Activated CD4-positive, alpha-beta memory T cell treated with anti-CD3 and anti-CD28 coated beads for 36 hours (primary cell): ENCODE measurements at regions not wholly inside any gene's neighbourhood (a gene's known extent, or its start where the extent isn't known, plus 50 kb on each side); places are given as distances from the start of the nearest gene placed in this dataset.

Experiments
- CTCF ChIA-PET: fragments of 350-600 bp; sonication (Branson Sonifier 250); formaldehyde crosslinking; loops from one replicate; lab custom pipeline; 2021; ENCODE audit warnings: antibody characterized with exemption, inconsistent platforms; lab: Charles Lee
- POLR2A ChIA-PET: fragments of 350-600 bp; sonication (Branson Sonifier 250); formaldehyde crosslinking; loops from one replicate; lab custom pipeline; 2021; ENCODE audit warnings: antibody characterized with exemption; lab: Charles Lee
- DNase-seq: peaks from one replicate; pipeline ENCODE4 v3.0.0-alpha.2; 2020
- H3K27ac Mint-ChIP-seq: one replicate; pipeline ENCODE4 v1.8.0; 2021; ENCODE audit warnings: mixed read lengths
- H3K27me3 Mint-ChIP-seq: one replicate; pipeline ENCODE4 v1.8.0; 2021; ENCODE audit warnings: mixed read lengths
- H3K36me3 Mint-ChIP-seq: one replicate; pipeline ENCODE4 v1.8.0; 2021; ENCODE audit warnings: mixed read lengths
- H3K4me1 Mint-ChIP-seq: one replicate; pipeline ENCODE4 v1.8.0; 2021; ENCODE audit warnings: low read depth, mixed read lengths
- H3K4me3 Mint-ChIP-seq: one replicate; pipeline ENCODE4 v1.8.0; 2021; ENCODE audit warnings: mild to moderate bottlenecking, mixed read lengths
- H3K9me3 Mint-ChIP-seq: one replicate; pipeline ENCODE4 v1.8.0; 2021; ENCODE audit warnings: mixed read lengths
- intact Hi-C: fragments of 100-400 bp; cut with micrococcal nuclease; formaldehyde crosslinking; loops from one replicate; pipeline ENCODE4 v1.15.1; 2023

DNA sequence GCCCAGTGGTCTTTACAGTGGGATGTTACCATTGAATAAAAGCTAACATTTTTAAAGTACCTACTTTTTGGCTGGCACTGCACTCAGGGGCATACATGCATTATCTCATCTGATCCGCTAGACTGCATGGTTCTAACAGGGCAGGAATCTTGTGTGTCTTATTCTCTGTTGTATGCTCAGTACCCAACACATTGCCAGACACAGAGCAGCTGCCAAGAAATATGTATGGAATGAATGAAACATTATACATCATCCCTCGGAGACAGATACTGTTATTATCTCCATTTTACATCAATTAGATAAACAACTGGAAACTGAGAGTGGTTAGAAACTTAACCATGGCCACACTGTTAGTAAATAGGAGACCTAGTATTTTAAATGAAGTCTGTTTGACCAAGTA is 74.1 kb upstream of the CDH11 start:
- peaks cover 12% of the 10 kb centered on the region for H3K9me3 Mint-ChIP-seq
- H3K36me3 Mint-ChIP-seq, result no peaks in the 10 kb centered on the region
- no peaks in the 10 kb centered on the region for H3K27me3 Mint-ChIP-seq
- H3K4me1 Mint-ChIP-seq, result no peaks in the 10 kb centered on the region
- no peak overlapping the region for H3K27ac Mint-ChIP-seq
- ChIA-PET CTCF (no interaction called here), POLR2A (no interaction called here)
- no peak overlapping the region for H3K4me3 Mint-ChIP-seq
- intact Hi-C loops, result no loop called here
- DNase-seq, result no peak

DNA sequence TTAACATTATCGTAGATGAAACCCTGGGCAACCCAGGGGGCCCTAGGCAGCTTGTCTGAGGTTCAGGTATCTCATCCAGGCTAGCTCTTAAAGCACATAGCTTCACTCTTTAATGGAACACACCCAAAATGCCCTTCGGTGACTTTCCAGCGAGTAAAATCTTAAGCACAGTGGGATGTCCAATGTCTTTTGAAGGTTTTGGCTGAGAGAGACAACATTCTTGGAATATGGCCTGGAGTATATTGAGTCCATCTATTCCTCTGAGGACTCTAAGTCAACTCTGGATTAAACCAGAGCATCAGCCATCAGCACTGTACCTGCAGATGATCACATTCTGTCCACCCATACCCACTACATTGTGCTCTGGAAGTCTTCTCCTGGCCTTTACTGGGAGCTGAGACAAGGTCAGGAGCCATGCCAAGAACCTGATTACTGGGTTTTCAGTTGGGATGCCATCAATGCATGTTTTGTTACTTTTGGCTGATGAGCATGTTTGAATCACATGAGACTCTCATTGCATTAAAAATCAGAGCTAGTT is 63.4 kb upstream of the CDH11 start:
- H3K9me3 Mint-ChIP-seq, result peaks cover 21% of the 10 kb centered on the region
- intact Hi-C loops, result no loop called here
- H3K4me1 Mint-ChIP-seq, result no peaks in the 10 kb centered on the region
- CTCF ChIA-PET, result no interaction called here
- POLR2A ChIA-PET, result no interaction called here
- no peak for DNase-seq
- no peak overlapping the region for H3K27ac Mint-ChIP-seq
- no peaks in the 10 kb centered on the region for H3K27me3 Mint-ChIP-seq
- H3K4me3 Mint-ChIP-seq, result no peak overlapping the region
- H3K36me3 Mint-ChIP-seq, result no peaks in the 10 kb centered on the region

DNA sequence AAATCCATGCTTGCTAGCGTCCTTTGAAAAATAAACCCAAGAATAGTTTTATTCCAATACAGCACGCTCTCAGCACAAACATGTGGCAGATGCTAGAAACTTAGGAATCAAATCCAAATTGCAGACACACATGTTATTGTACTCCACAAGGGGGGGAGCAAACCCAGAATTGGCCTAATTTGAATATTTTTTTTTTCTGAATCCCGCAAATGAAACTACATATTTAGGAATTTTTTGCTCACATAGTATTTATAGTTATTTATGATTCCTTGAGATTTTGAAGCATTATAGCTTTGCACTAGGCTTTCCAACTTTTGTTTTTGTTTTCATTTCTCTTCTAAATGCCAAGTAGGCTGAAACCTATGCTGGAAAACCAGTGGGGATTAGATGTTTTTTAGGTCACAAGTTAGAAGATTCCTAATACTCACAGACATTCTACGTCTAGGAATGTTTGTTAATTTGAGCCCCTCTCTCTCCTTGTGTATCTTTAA is 59.3 kb upstream of the CDH11 start:
- Mint-ChIP-seq H3K4me3 (no peak overlapping the region), H3K36me3 (no peaks in the 10 kb centered on the region), H3K27ac (no peak overlapping the region), H3K4me1 (no peaks in the 10 kb centered on the region), H3K9me3 (peaks cover 7% of the 10 kb centered on the region), H3K27me3 (no peaks in the 10 kb centered on the region)
- ChIA-PET CTCF (no interaction called here), POLR2A (no interaction called here)
- intact Hi-C loops, result no loop called here
- no peak for DNase-seq

DNA sequence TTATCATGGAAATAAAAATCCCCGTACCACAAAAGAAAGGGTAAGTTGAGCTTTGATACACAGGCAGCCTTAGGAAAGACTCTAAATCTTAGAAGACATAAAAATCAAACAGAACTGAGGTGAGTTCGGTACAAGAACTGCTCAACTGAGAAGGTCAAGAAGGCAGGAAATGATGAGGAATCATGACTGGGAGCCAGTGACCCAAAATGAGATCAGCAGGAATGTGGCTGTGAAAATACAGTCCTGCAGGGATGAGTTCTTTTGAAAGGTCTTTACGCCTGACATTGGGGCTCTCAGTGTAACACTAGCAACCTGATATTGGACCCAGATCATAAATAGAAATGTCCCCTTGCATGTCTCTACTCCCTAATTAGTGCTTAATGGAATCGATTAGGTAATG is 56.3 kb upstream of the CDH11 start:
- H3K27me3 Mint-ChIP-seq, result no peaks in the 10 kb centered on the region
- ChIA-PET POLR2A (no interaction called here), CTCF (no interaction called here)

DNA sequence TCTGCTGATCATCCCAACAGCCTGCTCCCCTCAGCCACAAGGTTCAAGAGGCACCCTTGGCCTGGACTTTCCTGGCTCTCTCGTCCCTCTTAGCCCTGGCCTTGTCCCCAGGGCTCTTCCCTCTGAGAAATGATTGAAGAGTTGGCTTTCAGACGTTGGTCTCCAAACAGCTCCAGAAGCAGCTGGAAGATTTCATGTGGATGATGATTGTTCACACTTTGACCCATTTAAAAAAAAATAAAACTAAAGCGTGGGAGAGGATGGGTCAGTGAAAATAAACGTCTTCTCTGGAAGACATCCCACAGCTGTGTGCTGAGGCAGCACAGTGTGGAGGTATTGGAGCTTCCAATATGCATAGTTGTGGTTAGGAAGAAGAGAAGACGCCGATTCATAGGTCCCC is 54.7 kb upstream of the CDH11 start:
- CTCF ChIA-PET, result no interaction called here
- H3K27ac Mint-ChIP-seq, result no peak overlapping the region

More for the DNA sequence above, 56.3 kb upstream of the CDH11 start:
- Mint-ChIP-seq H3K4me3 (no peak overlapping the region), H3K27ac (no peak overlapping the region), H3K9me3 (peaks cover 5% of the 10 kb centered on the region), H3K36me3 (no peaks in the 10 kb centered on the region), H3K4me1 (no peaks in the 10 kb centered on the region)
- intact Hi-C loops, result no loop called here
- DNase-seq, result no peak

DNA sequence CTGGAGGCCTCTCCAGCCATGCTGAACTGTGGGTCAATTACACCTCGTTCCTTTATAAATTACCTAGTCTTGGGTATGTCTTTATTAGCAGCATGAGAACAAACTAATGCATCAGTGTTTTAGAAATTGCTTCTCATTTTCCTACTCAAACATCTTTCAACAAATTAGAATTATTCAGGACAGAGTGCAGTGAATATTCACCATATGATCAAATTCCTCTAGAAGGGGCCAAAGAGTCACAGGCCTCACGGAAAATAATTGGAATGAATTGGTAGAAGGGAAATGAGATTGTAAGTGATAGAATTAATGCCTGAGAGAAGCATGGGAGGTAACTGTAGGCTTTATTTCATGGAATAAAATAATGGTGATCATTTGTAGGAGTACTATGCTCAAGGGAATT is 50.5 kb upstream of the CDH11 start:
- Mint-ChIP-seq H3K36me3 (no peaks in the 10 kb centered on the region), H3K27me3 (no peaks in the 10 kb centered on the region), H3K4me3 (no peak overlapping the region), H3K27ac (no peak overlapping the region), H3K9me3 (peaks cover 15% of the 10 kb centered on the region), H3K4me1 (no peaks in the 10 kb centered on the region)
- intact Hi-C loops, result no loop called here
- ChIA-PET CTCF (no interaction called here), POLR2A (no interaction called here)
- no peak for DNase-seq

More for the DNA sequence above, 54.7 kb upstream of the CDH11 start:
- DNase-seq, result no peak
- no peak overlapping the region for H3K4me3 Mint-ChIP-seq
- POLR2A ChIA-PET, result no interaction called here
- intact Hi-C loops, result no loop called here
- H3K27me3 Mint-ChIP-seq, result no peaks in the 10 kb centered on the region
- H3K9me3 Mint-ChIP-seq, result peaks cover 12% of the 10 kb centered on the region
- H3K36me3 Mint-ChIP-seq, result no peaks in the 10 kb centered on the region
- no peaks in the 10 kb centered on the region for H3K4me1 Mint-ChIP-seq
